ENCODE measurements at regions not wholly inside any gene's neighbourhood (a gene's known extent, or its start where the extent isn't known, plus 50 kb on each side); places are given as distances from the start of the nearest gene placed in this dataset.

GRCh38 chr5:138625134-138625533 is 49.9 kb upstream of the HSPA9 start:
- no peak for DNase-seq (ENCODE audit: low read depth)

Data from HT1080 (cell line).